GM18873 (cell line): ENCODE measurements at regions not wholly inside any gene's neighbourhood (a gene's known extent, or its start where the extent isn't known, plus 50 kb on each side); places are given as distances from the start of the nearest gene placed in this dataset.

ENCODE experiments used
- ATAC-seq: cut with Tn5 transposase; IDR thresholded peaks from one replicate; pipeline ENCODE4 v1.9.1; 2021; ENCODE audit warnings: mild to moderate bottlenecking, moderate library complexity, moderate number of reproducible peaks; ENCODE audit not compliant: unreplicated experiment, low FRiP score

DNA sequence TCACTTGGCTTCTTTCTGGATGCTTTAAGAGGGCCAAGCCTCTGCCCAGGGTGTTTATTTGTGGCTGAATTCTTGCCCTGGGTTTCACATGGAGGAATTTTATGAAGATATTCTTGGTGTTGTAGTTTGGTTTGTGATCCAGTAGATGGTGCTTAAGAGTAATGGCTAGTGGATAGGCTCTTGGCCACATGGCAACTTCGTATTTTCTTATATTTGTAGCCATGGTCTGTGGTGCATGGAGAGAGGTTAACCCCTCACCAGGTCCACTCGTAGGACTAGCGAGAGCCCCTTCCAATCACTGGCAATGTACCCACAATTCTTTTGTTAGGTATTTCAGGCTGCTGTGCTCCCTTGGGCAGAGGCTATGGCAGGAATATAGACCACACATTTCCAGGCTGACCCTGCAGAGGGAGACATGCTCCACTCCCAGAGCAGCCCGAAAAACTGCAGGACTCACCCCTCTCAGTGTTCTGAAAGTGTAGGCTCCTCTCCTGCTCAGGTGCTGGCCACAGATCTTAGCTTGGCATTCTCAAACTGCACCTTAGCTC lies 582.1 kb upstream of the SETBP1 start:
- ATAC-seq, result no peak

- no peak for ATAC-seq
These were observed 573.5 kb upstream of the SETBP1 start for GRCh38 chr18:44107187-44107586.

- ATAC-seq, result no peak
These were observed 569.4 kb upstream of the SETBP1 start for GRCh38 chr18:44111337-44111736.

- no peak for ATAC-seq
These were observed 562.9 kb upstream of the SETBP1 start for GRCh38 chr18:44117821-44118220.

DNA sequence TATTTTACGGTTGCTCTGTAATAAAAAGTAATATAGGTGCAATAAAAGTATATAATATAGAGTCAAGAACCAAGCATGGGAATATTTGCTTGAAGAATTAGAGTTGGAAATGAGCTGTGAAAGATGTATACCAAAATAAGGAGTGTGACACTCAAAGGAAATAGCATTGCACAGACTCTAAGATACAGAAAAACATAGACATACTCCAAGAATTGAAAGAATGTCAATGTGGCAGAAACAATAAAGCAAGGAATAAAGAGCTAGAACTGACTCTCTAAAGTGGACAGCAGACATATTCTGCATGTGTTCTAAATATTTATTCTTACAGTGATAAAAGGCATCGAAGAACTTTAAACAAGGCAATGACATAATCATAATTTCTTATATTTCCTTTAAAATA lies 561.1 kb upstream of the SETBP1 start:
- no peak for ATAC-seq

DNA sequence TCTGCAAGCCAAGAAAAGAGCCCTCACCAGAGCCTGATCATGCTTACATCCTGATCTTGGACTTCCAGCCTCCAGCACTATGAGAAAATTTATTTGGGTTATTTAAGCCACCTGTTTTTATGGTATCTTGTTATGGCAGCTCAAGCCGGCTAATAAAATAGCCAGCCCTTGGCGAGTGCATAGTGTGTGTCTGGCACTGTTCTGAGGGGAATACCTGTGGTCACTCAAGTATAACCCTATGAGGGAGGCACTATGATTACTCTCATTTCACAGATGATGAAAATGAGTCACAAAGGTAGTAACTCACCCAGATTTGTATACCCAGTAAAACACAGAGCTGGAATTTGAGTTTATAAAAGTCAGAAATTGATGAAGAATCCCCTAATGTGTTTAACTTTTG lies 556.9 kb upstream of the SETBP1 start:
- no peak for ATAC-seq

- ATAC-seq, result no peak
These were observed 555.2 kb upstream of the SETBP1 start for GRCh38 chr18:44125446-44125845.

DNA sequence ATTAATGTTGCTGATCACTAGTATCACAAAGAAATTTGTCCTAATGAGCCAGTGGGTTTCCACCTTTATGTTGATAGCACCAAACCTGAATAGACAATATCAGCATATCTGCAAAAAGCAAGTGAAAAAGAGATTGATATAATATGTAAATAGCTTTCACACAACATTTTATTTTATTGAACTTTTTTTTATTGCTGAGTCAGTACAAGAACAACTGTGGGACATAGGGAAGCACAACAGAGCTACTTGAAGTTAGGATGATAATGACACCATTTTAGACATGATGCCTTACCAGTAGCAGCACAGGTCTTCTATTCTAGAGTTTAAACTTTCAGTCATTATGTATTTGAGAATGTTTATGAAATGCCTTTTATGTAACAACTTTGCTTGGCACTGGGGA lies 554.1 kb upstream of the SETBP1 start:
- no peak for ATAC-seq

DNA sequence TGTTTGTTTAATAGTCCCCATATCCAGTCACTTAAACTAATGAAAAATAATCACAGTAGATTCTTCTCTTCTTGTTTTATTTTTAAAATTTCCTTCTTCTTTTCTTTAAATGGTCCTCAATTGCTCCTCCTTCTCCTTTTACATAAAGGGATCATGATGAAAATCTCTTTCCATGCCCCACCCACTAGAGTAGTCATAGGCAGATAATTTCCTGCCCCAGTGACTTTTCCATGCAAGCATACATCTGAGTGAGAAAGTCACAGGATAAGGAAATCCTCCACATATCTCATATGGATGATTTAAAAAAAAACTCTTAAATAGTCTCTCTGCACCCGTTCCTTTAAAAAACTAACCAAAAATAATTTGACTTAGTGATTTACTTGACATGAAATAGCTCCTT lies 552.3 kb upstream of the SETBP1 start:
- ATAC-seq, result no peak

DNA sequence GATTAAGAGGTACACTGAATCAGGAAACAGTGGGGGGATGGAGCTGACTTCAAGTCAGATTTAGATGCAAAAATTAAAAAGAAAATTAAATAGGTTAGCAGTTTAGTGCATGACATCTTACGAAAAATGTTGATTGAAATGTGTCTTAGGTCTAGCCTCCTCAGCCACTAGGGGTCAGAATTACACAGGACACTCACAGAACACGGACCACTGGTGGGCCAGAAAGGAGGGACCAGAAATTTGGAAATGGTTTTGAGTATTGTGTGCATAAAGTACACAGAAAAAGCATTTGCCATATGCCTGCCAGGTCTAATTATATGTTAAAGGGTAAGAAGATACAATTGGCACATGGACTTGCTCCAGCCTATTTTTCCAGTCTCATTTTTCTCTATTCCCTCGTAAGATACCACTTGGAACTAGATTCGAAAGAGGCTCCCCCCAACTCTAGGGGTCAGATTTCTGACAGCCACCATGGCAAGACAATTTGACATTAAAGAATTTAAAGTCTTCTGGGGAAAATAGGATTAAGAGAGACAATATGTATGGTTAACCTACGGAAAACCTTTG lies 550.2 kb upstream of the SETBP1 start:
- ATAC-seq, result no peak

DNA sequence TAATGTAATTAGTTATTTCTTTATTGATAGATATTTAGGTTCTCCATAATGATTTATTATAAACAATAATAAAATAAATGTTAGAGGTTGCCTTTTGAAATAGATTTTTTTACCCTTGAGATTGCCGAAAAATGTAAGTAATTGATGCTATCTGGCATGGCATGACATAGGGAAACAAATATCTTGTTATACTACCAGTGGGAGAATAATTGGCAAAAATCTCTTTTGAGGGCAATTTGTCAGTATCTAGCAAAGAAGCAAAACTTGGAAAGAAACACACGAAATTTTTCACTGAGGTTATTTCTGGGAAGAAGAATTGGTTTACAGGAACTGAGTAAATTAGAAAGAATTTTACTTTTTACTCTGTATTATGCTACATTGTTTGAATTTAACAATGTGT lies 547.2 kb upstream of the SETBP1 start:
- ATAC-seq, result no peak

DNA sequence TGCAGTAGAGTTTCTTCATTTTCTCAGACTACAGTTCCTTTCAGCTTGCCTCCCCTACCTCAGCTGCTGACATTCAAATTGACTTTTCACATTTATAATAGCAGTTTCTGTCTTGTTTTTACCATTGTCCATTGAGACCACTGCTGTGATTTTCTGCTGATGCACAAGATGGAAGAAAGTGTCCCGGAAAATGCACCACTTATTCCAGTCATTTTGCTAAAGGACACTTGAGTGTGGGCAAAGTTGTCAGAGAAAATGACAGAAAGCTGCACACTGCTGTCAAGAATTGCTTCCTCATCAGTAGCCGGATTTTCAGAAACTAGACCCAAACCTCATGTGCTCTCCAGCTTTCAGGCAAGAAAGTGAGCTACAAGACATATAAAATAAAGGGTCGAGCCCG lies 546.2 kb upstream of the SETBP1 start:
- no peak for ATAC-seq

- ATAC-seq, result no peak
These were observed 544.9 kb upstream of the SETBP1 start for GRCh38 chr18:44135741-44136140.

- no peak for ATAC-seq
These were observed 544.4 kb upstream of the SETBP1 start for GRCh38 chr18:44136326-44136725.

- ATAC-seq, result no peak
These were observed 537.6 kb upstream of the SETBP1 start for GRCh38 chr18:44143072-44143471.

- no peak for ATAC-seq
These were observed 531.0 kb upstream of the SETBP1 start for GRCh38 chr18:44149706-44150105.

DNA sequence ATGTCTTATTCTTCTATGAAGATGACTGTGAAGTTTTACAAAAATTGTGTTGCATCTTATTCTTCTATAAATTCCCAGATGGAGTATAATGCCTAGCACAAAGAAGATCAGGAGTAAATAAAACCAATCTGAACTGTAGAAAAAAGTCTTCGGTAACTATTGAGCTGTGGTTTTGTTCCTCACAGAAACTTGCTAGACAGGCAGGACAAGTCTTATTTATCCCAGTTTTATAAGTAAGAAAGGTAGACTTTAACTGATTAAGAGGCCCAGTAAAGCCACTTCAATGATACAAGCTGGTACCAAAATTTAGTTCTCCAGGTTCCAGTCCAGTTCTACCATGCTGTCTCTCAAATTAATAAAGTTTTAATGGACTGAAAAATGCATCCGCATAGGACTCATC lies 526.7 kb upstream of the SETBP1 start:
- ATAC-seq, result no peak

DNA sequence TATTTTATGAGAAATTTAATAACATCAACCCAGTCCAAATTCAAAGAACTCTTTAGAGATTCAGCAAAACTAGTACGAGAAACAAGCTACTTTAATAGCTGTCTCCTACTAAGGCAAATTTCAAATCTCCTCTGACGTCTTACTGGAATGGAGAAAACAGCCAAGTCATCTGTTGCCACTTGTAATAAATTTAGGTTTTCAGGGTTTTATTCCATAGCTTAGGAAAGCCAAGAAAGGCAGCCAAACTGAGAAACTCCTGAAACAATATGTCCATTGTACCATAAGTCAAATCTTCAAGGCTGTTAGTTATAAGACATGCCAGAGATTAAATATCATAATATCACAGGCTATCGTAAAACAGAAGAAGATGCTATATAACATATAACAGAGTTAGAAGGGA lies 524.6 kb upstream of the SETBP1 start:
- no peak for ATAC-seq

DNA sequence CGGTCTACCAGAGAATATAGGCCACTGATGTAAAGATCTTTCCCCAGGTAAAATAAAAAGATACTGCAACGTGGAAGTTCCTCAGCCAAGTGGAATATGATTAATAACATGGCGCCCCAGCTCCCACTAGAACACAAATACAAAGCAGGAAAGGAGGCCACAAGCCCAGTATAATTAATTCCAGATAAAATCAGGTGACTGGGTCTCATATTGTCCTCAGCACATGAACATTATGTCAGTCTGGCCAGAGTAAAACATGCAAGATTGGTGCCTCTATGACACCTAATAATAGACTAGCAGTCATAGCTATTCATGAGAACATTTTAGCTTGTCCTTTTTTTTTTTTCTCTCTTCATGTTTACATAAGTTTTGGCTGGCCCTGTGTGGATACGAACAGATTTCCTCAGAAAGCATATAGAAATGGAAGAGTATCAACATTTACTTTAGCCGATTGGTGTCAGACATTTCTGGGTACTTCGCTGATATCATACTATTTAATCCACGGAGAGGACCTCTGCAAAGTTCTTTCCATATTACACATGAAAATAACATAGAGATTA lies 523.8 kb upstream of the SETBP1 start:
- no peak for ATAC-seq

DNA sequence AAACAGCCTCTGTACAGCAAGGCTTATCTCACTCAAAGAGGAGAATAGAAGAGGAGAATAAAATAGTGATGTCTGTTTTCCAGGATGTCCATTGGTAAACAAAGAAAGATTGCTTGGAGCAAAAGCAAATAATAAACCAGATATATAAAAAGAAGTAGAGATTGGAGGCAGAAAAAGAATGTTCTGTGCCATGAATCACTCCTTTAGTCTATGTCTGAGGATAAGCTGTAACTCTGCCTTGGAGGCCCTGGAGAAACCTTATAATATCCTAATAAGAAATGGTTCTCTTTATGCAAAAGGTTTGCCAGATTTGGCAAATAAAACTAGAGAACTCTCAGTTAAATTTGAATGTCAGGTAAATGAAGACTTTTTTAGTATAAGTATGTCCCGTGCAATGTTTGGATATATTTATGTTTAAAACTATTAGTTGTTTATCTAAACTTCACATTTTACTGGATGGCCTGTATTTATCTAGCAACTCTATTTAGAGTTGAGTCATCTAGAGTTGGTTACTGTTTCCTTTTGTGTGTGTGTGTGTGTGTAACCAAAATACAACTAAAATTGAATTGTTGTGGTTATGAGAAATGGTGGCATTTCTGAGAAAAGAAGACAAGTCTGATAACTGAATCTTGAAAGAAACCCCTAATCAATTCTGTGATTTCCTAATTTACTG lies 510.3 kb upstream of the SETBP1 start:
- no peak for ATAC-seq

- ATAC-seq, result no peak
These were observed 509.4 kb upstream of the SETBP1 start for GRCh38 chr18:44171301-44171700.

DNA sequence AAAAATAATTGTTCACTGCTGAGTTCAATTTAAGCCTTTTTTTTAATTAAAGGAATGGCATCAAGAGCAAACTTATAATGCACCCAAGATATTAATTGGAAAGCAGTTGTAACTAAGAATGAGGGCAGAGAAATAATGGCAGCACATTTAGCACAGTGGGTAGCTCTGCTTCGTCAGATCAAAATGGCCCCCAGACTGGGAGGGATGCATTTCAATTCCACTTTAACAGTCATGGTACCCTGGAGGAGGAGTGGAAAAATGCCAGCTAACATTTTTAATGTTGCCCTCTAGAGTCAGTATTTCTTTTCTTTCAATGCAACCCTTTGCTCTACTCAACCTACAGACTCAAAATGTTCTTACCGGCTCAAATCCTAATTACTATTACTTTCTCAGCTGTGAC lies 504.8 kb upstream of the SETBP1 start:
- no peak for ATAC-seq
